DND-41 (cell line): ENCODE measurements at regions not wholly inside any gene's neighbourhood (a gene's known extent, or its start where the extent isn't known, plus 50 kb on each side); places are given as distances from the start of the nearest gene placed in this dataset.
"Not testable (repeated sequence)": the region's sequence is repeated elsewhere in the genome, so short reads cannot be mapped to it uniquely, and the experiment has no call there.

ENCODE experiments used
- ATAC-seq: fragments of 200-7000 bp; cut with Tn5 transposase; 3 replicates; pipeline ENCODE4 v1.9.1; 2021; ENCODE audit warnings: low read depth; ENCODE audit not compliant: insufficient read depth
- DNase-seq: peaks from one replicate; pipeline ENCODE4 v3.0.0-alpha.2; 2020
- H2AFZ ChIP-seq: 2 replicates; pipeline ENCODE4 v1.6.0; 2012; ENCODE audit warnings: low read depth, low read length
- H3K27ac ChIP-seq: 2 replicates; pipeline ENCODE4 v1.5.1; 2012; ENCODE audit warnings: low read length, inconsistent platforms
- H3K27me3 ChIP-seq: fragments of 200-600 bp; sonication (generic); 2 replicates; pipeline ENCODE4 v1.6.0; 2012; ENCODE audit warnings: low read length, mild to moderate bottlenecking, inconsistent platforms; ENCODE audit not compliant: insufficient read depth, poor library complexity
- H3K36me3 ChIP-seq: 2 replicates; pipeline ENCODE4 v1.5.1; 2012; ENCODE audit warnings: low read length, inconsistent platforms; ENCODE audit not compliant: insufficient read depth
- H3K4me1 ChIP-seq: 2 replicates; pipeline ENCODE4 v1.5.1; 2012; ENCODE audit warnings: mild to moderate bottlenecking, low read length; ENCODE audit not compliant: insufficient read depth
- H3K4me2 ChIP-seq: 2 replicates; pipeline ENCODE4 v1.6.0; 2012; ENCODE audit warnings: mild to moderate bottlenecking, moderate library complexity, low read length, inconsistent platforms; ENCODE audit not compliant: insufficient read depth
- H3K4me3 ChIP-seq, 2 experiments: fragments of 200-600 bp in 1 of 2; shearing (Covaris generic) in 1 of 2; 2 replicates each; pipeline ENCODE4 v1.5.1; 2012 to 2016; ENCODE audit warnings: inconsistent platforms in 2 of 2, low read length in 2 of 2, mild to moderate bottlenecking in 2 of 2, low read depth in 1 of 2, moderate library complexity in 1 of 2
- H3K79me2 ChIP-seq: 2 replicates; pipeline ENCODE4 v1.6.0; 2012; ENCODE audit warnings: low read length, inconsistent platforms; ENCODE audit not compliant: insufficient read depth
- H3K9ac ChIP-seq: 2 replicates; pipeline ENCODE4 v1.6.0; 2012; ENCODE audit warnings: low read depth, mild to moderate bottlenecking, inconsistent platforms, low read length, moderate library complexity
- H3K9me3 ChIP-seq: 2 replicates; pipeline ENCODE4 v1.5.1; 2012; ENCODE audit warnings: low read length, moderate library complexity, mild to moderate bottlenecking, inconsistent platforms; ENCODE audit not compliant: insufficient read depth, severe bottlenecking
- H4K20me1 ChIP-seq: 2 replicates; pipeline ENCODE4 v1.6.0; 2012; ENCODE audit warnings: low read length; ENCODE audit not compliant: insufficient read depth
- CTCF ChIP-seq: IDR thresholded peaks from 2 replicates; pipeline ENCODE4 v1.5.1; 2012; ENCODE audit warnings: borderline replicate concordance, low read length, moderate library complexity, mild to moderate bottlenecking; ENCODE audit not compliant: poor library complexity, severe bottlenecking; ENCODE audit errors: extremely low read depth
- EZH2 ChIP-seq: IDR thresholded peaks from 3 replicates; pipeline ENCODE4 v1.6.1; 2012; ENCODE audit warnings: borderline replicate concordance, low read depth, mild to moderate bottlenecking, moderate library complexity, low read length, inconsistent platforms; ENCODE audit not compliant: severe bottlenecking

DNA sequence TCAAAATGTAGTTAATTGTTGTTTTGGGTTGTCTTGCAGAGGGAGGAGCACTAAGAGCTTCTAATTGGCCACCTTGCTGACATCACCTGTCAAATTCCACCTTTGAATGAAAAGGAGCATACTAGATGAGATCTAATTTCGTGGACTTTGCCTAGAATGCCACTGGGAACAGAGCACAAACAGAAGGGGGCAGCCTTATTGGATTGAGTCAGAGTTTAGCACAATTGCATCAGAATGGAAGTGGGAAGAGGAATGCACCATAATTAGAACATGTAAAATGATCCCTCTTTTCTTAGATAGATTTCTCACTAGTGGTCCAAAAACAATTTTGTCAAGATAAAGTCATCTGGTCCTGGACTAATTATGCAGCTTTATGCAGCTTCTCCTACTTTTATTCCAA, 1552.2 kb downstream of the PCDH9 start:
- Histone ChIP-seq H3K27ac (no peak overlapping the region), H3K27me3 (no peaks in the 10 kb centered on the region), H3K4me2 (no peak overlapping the region), H2AFZ (no peak overlapping the region), H4K20me1 (no peaks in the 10 kb centered on the region), H3K36me3 (no peaks in the 10 kb centered on the region), H3K9ac (no peak overlapping the region), H3K4me1 (no peaks in the 10 kb centered on the region), H3K79me2 (no peaks in the 10 kb centered on the region), H3K9me3 (no peaks in the 10 kb centered on the region), H3K4me3 (no peak overlapping the region)
- TF ChIP-seq CTCF (no peak), EZH2 (no peak)
- no peak for DNase-seq
- ATAC-seq = no peak

DNA sequence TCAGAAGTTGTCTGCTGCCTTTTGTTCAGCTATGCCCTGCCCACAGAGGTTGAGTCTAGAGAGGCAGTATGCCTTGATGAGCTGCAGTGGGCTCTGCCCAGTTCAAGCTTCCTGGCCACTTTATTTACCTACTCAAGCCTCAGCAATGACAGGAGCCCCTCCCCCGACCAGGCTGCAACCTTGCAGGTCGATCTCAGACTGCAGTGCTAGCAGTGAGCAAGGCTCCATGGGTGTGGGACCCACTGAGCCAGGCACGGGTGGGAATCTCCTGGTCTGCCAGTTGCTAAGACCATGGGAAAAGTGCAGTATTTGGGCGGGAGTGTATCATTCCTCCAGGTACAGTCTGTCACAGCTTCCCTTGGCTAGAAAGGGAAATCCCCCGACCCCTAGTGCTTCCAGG, 1554.8 kb downstream of the PCDH9 start:
- H3K4me3 ChIP-seq, H3K27me3 ChIP-seq, H3K36me3 ChIP-seq, H3K9me3 ChIP-seq, ATAC-seq, H2AFZ ChIP-seq, H3K9ac ChIP-seq, H3K4me1 ChIP-seq, H3K27ac ChIP-seq, H3K79me2 ChIP-seq, H4K20me1 ChIP-seq, H3K4me2 ChIP-seq, DNase-seq: not testable (repeated sequence)

DNA sequence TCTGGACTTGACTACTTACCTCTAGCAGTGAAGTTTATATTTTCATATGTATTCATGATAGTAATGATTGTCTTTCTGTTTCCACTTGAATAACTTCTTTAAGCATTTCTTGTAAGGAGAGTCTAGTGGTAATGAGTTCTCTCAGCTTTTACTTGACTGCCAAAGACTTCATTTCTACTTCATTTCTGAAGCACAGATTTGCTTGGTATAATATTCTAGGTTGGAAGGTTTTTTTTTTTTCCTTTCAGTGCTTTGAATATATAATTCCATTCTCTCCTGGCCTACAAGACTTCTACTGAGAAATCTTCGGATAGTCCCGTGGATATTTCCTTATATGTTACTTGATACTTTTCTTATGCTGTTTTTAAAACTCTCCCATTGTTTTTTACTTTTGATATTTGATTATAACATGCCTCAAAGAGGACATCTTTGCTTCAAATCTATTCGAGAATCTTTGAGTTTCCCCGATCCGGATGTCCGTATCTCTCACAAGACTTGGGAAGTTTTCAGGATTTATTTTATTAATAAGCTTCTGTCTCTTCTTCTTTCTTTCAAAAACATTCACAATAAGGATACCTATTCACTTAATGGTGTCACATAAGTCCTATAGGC, 1560.0 kb downstream of the PCDH9 start:
- no peaks in the 10 kb centered on the region for H3K27me3 ChIP-seq
- no peaks in the 10 kb centered on the region for H4K20me1 ChIP-seq
- no peaks in the 10 kb centered on the region for H3K79me2 ChIP-seq
- H3K27ac ChIP-seq = no peak overlapping the region
- H3K9me3 ChIP-seq = no peaks in the 10 kb centered on the region
- H3K4me2 ChIP-seq = no peak overlapping the region
- no peaks in the 10 kb centered on the region for H3K36me3 ChIP-seq
- TF ChIP-seq CTCF = no peak
- TF ChIP-seq EZH2 = no peak
- no peak overlapping the region for H3K4me3 ChIP-seq
- ATAC-seq (no peak), DNase-seq (no peak)
- H3K9ac ChIP-seq = no peak overlapping the region
- H3K4me1 ChIP-seq = no peaks in the 10 kb centered on the region
- no peak overlapping the region for H2AFZ ChIP-seq

- TF ChIP-seq EZH2 = no peak
- no peak for TF ChIP-seq CTCF
- Histone ChIP-seq H3K27me3 (no peaks in the 10 kb centered on the region), H2AFZ (no peak overlapping the region), H3K4me2 (no peak overlapping the region), H3K79me2 (no peaks in the 10 kb centered on the region), H4K20me1 (no peaks in the 10 kb centered on the region), H3K4me1 (no peaks in the 10 kb centered on the region), H3K9me3 (no peaks in the 10 kb centered on the region), H3K27ac (no peak overlapping the region), H3K9ac (no peak overlapping the region), H3K4me3 (no peak overlapping the region), H3K36me3 (no peaks in the 10 kb centered on the region)
- ATAC-seq (no peak), DNase-seq (no peak)
Observed at GRCh38 chr13:65660731-65661130, 1569.4 kb downstream of the PCDH9 start.
